IPS DF 6.9 (cell line): ENCODE measurements at regions not wholly inside any gene's neighbourhood (a gene's known extent, or its start where the extent isn't known, plus 50 kb on each side); places are given as distances from the start of the nearest gene placed in this dataset.

ENCODE experiments used
- DNase-seq: peaks from one replicate; pipeline ENCODE4 v3.0.0-alpha.2; 2013; ENCODE audit warnings: low read depth, low spot score
- H3K27ac ChIP-seq: one replicate; pipeline ENCODE4 v1.5.1; 2013; ENCODE audit warnings: low read length, control low read depth
- H3K27me3 ChIP-seq: 2 replicates; pipeline ENCODE4 v1.6.1; 2013; ENCODE audit warnings: mild to moderate bottlenecking, low read length; ENCODE audit not compliant: control insufficient read depth, insufficient read depth
- H3K36me3 ChIP-seq: 2 replicates; pipeline ENCODE4 v1.6.1; 2013; ENCODE audit warnings: low read length; ENCODE audit not compliant: control insufficient read depth, insufficient read depth
- H3K4me1 ChIP-seq: 2 replicates; pipeline ENCODE4 v1.6.1; 2013; ENCODE audit warnings: low read length; ENCODE audit not compliant: control insufficient read depth, insufficient read depth
- H3K4me3 ChIP-seq: 2 replicates; pipeline ENCODE4 v1.5.1; 2013; ENCODE audit warnings: mild to moderate bottlenecking, low read length
- H3K9me3 ChIP-seq: 2 replicates; pipeline ENCODE4 v1.6.1; 2013; ENCODE audit warnings: low read length, inconsistent platforms; ENCODE audit not compliant: control insufficient read depth, insufficient read depth
- WGBS: extraction: QIAGEN DNeasy Blood & Tissue Kit; methylation state at CpG from one replicate; pipeline ENCODE4 v1.1.7; 2013; ENCODE audit warnings: mixed read lengths, missing lambda C conversion rate; ENCODE audit not compliant: insufficient read length, insufficient coverage; 5-methylcytosine and 5-hydroxymethylcytosine counted together

DNA sequence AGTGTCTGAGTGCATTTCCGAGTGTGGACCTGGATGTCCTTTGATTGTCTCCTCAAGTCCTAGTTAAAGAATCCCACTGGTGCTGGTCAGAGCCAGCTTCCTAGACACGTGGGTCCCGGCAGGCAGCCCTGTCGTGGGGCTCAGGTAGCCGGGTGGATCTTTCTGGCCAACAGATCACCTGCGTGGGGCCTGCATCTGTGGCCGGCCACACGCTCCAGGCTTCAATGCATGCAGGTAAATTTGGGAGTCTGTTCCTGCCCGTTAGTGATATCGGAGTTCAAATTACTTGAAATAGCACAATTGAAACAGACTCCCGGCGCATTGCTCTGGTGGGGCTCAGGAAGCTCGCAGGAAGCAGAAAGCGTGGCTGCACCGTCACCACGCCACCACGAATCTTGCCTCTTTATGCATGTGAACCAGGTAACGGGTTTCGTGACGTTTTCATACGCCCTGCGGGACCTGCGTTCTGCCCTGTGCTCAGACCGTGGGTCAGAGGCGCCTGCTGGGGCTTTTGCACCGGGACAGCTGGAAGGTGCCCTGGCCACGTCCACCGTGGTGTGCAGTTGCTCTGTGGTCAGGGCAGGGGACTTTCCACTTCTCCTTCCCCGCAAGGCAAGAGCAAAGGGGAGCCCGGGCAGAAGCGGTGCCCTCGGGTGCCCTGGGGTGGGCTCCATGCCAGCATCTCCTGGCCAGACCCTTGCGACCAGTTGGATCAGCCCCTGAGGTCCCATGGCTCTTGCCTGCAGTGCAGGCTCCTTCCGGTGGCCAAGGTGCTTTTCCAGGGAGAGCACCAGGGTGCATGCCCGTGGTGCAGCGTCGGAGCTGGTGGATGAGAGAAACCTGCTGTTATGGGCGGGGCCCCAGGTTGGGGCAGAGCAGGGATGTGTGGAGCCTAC lies 803.5 kb downstream of the BRD1 start:
- Histone ChIP-seq H3K4me3 (no peak overlapping the region), H3K9me3 (peaks cover 39% of the 10 kb centered on the region), H3K27me3 (no peaks in the 10 kb centered on the region), H3K36me3 (no peaks in the 10 kb centered on the region; the same call in 1 of the 2 replicates), H3K4me1 (no peaks in the 10 kb centered on the region), H3K27ac (no peak overlapping the region)
- no CpG with 5 or more reads among the region's 38 CpGs for WGBS
- DNase-seq = no peak

DNA sequence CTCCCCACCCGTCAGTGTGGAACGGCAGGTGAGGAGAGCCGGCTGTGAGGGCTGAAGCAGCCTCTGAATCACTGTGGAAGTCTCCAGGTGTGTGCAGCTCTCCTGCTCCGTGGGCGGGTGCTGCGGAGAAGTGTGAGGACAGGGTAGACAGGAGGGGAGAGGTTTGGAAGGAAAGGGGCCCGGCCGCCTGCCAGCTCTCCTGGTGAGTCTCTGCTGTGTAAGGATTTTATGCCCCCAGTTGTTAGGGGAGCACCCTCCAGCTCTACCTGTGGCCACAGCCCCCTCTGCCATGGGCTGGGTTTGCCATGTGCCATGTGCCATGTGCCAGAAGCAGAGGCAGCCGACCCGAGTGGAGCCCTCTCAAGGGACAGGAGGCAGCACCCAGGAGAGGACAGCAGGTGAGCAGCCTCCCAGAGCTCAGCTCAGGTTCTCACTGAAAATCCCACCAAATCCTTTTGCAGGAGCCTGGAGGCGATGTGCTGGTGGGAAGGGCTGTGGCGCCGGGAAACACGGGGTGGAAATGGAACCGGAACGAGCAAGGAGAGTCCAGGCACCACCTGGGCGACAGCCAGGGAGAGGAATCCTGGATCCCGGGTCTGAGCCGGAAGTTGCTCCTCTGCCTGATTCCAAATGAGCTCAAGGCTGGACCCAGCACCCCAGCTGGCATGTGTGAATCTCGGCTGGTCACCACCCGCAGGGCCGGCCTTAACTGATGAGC lies 804.4 kb downstream of the BRD1 start:
- H3K27ac ChIP-seq = no peak overlapping the region
- no peak overlapping the region for H3K4me3 ChIP-seq
- no CpG with 5 or more reads among the region's 22 CpGs for WGBS
- DNase-seq = no peak
- no peaks in the 10 kb centered on the region for H3K4me1 ChIP-seq
- no peaks in the 10 kb centered on the region for H3K27me3 ChIP-seq
- H3K9me3 ChIP-seq = peaks cover 44% of the 10 kb centered on the region
- H3K36me3 ChIP-seq = no peaks in the 10 kb centered on the region; the same call in 1 of the 2 replicates

DNA sequence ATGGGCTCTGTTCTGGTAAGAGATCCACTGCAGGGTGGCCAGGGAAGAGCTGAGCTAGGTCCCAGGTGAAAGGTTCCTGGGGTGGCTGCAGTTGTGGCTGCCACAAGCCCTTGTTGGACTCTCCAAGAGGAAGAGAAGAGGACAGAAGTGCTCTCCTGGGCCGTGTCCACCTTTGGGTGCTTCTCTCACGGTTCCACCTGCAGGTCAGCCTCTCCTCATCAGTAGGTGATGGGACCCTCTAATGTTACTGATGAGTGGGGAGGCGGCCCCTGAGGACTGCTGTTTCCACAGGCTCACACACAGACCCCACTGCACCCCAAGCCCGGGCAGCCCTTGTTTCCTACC lies 804.9 kb downstream of the BRD1 start:
- DNase-seq = no peak
- Histone ChIP-seq H3K9me3 (peaks cover 42% of the 10 kb centered on the region), H3K27ac (no peak overlapping the region), H3K27me3 (no peaks in the 10 kb centered on the region), H3K4me3 (no peak overlapping the region), H3K4me1 (no peaks in the 10 kb centered on the region), H3K36me3 (no peaks in the 10 kb centered on the region; the same call in 1 of the 2 replicates)
- no CpG with 5 or more reads among the region's 4 CpGs for WGBS

DNA sequence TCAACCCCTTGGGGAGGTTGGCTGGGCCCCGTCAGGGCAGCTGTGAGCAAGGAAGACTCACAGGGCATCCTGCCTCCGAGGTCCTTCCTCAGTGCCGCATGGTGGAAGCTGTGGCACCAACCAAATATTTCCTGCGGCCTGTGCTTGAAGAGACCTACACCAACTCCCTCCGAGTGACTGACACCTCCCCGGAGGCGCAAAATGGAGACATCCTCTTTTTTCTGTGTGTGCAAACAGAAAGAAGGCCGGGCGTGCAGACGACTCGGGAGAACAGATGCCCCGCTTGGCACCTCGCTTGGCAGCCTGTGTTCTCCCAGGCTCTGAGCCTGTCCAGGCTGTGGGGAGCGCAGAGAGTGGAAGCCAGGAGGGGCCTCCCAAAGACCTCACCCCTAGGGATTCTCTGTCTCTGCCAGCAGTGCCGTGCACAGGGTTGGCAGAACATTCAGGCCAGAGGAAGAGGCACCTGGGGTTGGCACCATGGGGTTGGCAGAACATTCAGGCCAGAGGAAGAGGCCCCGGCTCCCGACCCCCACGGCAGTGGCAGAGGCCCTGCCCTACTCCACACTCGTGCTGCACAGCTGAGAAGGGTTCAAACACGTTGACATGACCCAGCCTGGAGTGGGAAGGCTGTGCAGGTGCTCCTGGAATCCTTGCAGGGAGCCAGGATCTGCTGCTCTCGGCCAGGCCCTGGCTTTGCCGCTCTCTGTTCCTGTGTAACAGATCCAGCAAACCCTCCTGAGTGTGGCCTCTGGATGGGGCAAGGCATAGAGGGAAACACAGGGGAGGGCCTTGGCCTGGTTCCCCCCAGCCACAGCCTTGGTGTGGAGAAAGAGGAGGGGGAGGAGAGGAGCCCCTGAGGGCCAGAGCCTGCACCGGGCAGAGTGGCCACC lies 805.5 kb downstream of the BRD1 start:
- H3K36me3 ChIP-seq = no peaks in the 10 kb centered on the region; the same call in 1 of the 2 replicates
- no peak overlapping the region for H3K27ac ChIP-seq
- H3K9me3 ChIP-seq = peaks cover 38% of the 10 kb centered on the region
- no peaks in the 10 kb centered on the region for H3K4me1 ChIP-seq
- no peak overlapping the region for H3K4me3 ChIP-seq
- no peaks in the 10 kb centered on the region for H3K27me3 ChIP-seq
- WGBS = no CpG with 5 or more reads among the region's 23 CpGs
- no peak for DNase-seq

DNA sequence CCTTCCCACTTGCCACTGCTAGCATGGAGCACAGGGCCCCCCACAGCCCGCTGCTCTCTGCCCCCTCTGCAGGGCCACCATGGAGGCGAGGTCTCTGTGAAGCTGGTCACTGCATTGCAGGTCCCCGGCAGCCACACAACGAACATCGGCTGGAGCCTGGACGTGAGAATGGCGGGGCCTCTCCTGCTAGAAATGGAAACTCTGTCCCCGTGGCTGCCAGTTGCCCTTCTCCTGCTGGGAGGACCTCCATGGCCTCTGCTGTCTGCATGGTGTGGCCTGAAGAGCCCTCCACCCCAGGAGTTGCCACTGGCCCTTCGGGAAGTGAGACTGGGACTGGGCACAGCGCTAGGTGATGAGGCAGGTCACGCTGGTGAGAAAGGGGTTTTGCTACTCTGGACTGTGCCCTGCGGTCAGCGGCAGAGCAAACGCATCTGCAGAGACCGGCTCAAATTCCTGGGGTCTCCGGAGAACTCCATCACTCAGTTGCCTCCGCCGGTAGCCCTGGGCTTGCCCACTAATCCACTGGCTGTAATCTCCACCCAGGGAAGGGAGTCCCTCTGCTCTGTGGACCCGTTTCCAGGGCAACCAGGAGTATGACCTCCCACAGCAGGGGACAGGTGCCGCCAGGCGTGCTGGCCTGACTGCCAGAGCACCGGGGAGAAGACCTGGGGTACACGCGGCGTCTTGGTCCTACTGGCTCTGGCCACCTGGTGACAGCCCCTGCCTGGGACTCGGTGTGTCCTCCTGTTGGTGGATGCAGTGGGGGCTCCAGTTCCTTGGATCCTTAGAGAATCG lies 806.3 kb downstream of the BRD1 start:
- H3K27ac ChIP-seq = no peak overlapping the region
- DNase-seq = no peak
- no peaks in the 10 kb centered on the region for H3K4me1 ChIP-seq
- H3K36me3 ChIP-seq = no peaks in the 10 kb centered on the region; the same call in 1 of the 2 replicates
- WGBS = no CpG with 5 or more reads among the region's 27 CpGs
- H3K27me3 ChIP-seq = no peaks in the 10 kb centered on the region
- peaks cover 40% of the 10 kb centered on the region for H3K9me3 ChIP-seq
- no peak overlapping the region for H3K4me3 ChIP-seq

DNA sequence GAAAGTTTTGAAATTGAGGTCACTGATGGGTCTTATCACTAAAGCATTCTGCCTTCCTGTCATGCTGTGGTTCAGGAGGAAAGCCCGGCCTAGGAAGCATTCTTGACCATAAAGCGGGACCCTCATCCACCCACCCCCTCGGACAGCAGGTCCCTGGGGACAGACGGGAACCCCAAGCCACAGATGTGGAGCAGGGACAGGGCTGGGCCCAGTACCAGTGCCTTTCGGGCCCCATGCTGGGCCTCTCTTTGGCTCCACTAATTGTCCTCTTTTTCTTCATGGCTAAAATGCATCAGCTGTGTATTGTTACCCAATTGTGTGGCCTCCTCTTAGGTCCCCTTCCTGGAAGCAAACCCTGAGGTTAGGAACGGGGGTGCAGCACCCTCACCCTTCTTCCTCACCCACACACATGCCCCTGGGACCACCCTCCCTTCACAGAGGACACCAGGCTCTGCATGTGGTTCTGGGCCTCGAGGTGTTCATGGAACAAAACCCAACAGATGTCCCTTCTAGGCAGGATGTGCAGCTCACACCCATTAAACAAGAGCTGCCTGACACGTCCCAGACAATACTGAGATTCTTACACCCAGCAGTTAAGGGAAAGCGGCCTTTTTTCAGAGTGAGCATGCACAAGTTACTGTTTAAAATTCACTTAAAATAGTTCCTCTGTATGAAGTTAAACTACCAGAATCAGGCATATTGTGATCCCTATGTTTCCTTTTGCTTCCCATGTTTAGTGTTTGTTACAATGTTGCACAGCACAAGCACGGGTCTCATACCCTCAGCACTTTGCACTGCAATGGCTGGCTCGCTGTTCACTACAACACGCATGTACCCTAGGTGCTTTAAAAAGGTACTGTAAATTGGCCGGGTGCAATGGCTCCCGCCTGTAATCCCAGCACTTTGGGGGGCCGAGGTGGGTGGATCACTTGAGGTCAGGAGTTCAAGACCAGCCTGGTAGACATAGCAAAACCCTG lies 807.6 kb downstream of the BRD1 start:
- no peak for DNase-seq
- Histone ChIP-seq H3K27ac (no peak overlapping the region), H3K36me3 (no peaks in the 10 kb centered on the region; the same call in 1 of the 2 replicates), H3K4me1 (no peaks in the 10 kb centered on the region), H3K27me3 (no peaks in the 10 kb centered on the region), H3K9me3 (peaks cover 41% of the 10 kb centered on the region), H3K4me3 (no peak overlapping the region)
- no CpG with 5 or more reads among the region's 15 CpGs for WGBS

DNA sequence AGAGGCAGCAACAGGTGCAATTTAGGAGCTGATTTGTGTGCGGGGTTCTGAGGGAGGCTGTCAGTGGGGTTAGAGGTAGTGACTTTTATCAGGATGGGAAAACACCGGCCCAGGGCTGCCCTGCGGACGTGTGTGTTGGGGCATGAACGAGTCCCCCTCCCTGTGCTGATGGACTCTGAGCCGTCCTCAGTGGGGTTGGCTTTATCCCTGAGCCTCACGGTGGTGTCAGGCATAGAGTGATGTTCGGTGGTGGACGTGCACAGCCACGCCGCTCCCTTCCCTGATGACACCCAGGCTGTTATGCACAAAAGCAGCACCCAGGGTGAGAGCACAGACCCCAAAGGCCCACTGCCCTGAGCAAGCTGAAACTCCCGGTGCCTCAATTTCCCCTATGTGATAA lies 809.1 kb downstream of the BRD1 start:
- Histone ChIP-seq H3K4me1 (no peaks in the 10 kb centered on the region), H3K9me3 (peaks cover 50% of the 10 kb centered on the region), H3K36me3 (no peaks in the 10 kb centered on the region; the same call in 1 of the 2 replicates), H3K4me3 (no peak overlapping the region), H3K27ac (no peak overlapping the region), H3K27me3 (no peaks in the 10 kb centered on the region)
- WGBS = no CpG with 5 or more reads among the region's 12 CpGs
- no peak for DNase-seq

DNA sequence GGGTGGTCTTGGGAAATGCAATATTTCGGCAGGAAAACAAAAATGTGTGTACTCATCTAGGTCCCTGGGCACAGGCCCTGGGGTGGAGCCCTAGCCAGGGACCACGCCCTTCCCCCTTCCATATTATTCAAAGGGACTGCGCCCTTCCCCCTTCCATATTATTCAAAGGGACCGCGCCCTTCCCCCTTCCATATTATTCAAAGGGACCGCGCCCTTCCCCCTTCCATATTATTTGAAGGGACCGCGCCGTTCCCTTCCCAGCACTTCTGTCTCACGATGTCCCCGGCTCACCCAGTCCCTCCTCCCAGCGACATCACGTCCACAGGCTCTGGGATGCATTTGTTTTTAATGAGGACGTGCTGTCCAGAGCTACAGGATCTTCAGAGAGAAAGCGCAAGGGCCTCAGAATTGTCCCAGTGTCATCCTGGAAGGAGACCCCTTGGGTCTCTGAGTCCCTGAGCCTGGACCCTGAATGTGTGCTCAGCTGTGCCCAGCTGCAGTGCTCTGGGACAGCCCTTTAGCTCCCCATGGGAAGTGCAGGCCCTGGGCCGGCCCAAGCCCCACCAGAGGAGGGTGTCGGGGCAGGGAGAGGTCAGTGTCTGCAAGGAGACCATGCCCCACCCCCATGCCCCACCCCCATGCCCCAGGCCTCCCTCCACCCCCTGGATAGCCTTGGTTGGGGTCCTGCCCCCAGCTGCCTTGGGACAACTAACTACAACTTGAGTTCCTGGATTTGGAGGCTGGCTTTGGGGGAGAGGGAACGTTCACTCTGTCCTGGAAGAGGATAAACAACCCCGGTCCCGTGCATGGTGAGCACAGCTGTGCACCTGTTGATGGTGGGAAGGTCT lies 810.0 kb downstream of the BRD1 start:
- Histone ChIP-seq H3K27ac (no peak overlapping the region), H3K4me3 (no peak overlapping the region), H3K4me1 (no peaks in the 10 kb centered on the region), H3K36me3 (no peaks in the 10 kb centered on the region; the same call in 1 of the 2 replicates), H3K9me3 (peaks cover 43% of the 10 kb centered on the region), H3K27me3 (no peaks in the 10 kb centered on the region)
- WGBS = no CpG with 5 or more reads among the region's 21 CpGs
- no peak for DNase-seq
